Prostate gland (tissue), 2 donors: ENCODE measurements at regions not wholly inside any gene's neighbourhood (a gene's known extent, or its start where the extent isn't known, plus 50 kb on each side); places are given as distances from the start of the nearest gene placed in this dataset.

Experiments
- DNase-seq: peaks from one replicate; pipeline ENCODE4 v3.0.0-alpha.2; 2019; ENCODE audit warnings: low spot score
- H3K27ac ChIP-seq, 2 donors: fragments of 200-600 bp; sonication (generic); 2 replicates each; pipeline ENCODE4 v1.5.1; 2017 to 2019
- H3K27me3 ChIP-seq: fragments of 200-600 bp; sonication (generic); replicated peaks from 2 replicates; pipeline ENCODE4 v1.5.1; 2019; ENCODE audit not compliant: insufficient read depth
- H3K36me3 ChIP-seq, 2 donors: fragments of 200-600 bp; sonication (generic); 1 replicate in 1 of 2; 2 replicates in 1 of 2; pipeline versions ENCODE4 v1.5.1 to v1.8.1; 2017 to 2019
- H3K4me1 ChIP-seq: fragments of 200-600 bp; sonication (generic); replicated peaks from 2 replicates; pipeline ENCODE4 v1.5.1; 2019
- H3K4me3 ChIP-seq, 2 donors: fragments of 200-600 bp; sonication (generic); 2 replicates each; pipeline ENCODE4 v1.5.1; 2017 to 2019
- H3K9me3 ChIP-seq: fragments of 200-600 bp; sonication (generic); 2 replicates; pipeline ENCODE4 v1.5.1; 2017
- CTCF ChIP-seq, 4 experiments: fragments of 200-600 bp in 2 of 4; fragments of 450-650 bp in 2 of 4; sonication (generic) in 2 of 4; IDR thresholded peaks; 1 replicate in 3 of 4; 2 replicates in 1 of 4; pipeline ENCODE4 v1.5.1; 2016 to 2019; ENCODE audit warnings: antibody characterized with exemption in 4 of 4, mild to moderate bottlenecking in 2 of 4, moderate library complexity in 2 of 4
- POLR2A ChIP-seq: fragments of 450-650 bp; IDR thresholded peaks from one replicate; pipeline ENCODE4 v1.6.1; 2016; ENCODE audit warnings: antibody characterized with exemption, mild to moderate bottlenecking
- POLR2AphosphoS5 ChIP-seq: sonication (generic); formaldehyde crosslinking; IDR thresholded peaks from one replicate; pipeline ENCODE4 v1.6.1; 2017; ENCODE audit warnings: antibody characterized with exemption
- WGBS: methylation state at CpG from one replicate; pipeline ENCODE4 v1.1.5; 2018; 5-methylcytosine and 5-hydroxymethylcytosine counted together
- intact Hi-C: fragments of 100-400 bp; cut with DNase I; formaldehyde crosslinking; loops from one replicate; pipeline ENCODE4 v1.14.2; 2022

- intact Hi-C loops = no loop called here
- Histone ChIP-seq H3K36me3 (no peaks in the 10 kb centered on the region), H3K27me3 (no peaks in the 10 kb centered on the region), H3K4me1 (no peaks in the 10 kb centered on the region), H3K27ac (no peak overlapping the region), H3K4me3 (no peak overlapping the region), H3K9me3 (no peaks in the 10 kb centered on the region)
- TF ChIP-seq CTCF (IDR thresholded peaks at IDR 0.05) = no peak
- no peak for TF ChIP-seq POLR2AphosphoS5
- 44% methylated on average over 3 of the region's 3 CpGs for WGBS
- no peak for DNase-seq
Observed at GRCh38 chr20:56715902-56716519, 86.9 kb downstream of the TFAP2C start.

- DNase-seq = no peak
- no peak overlapping the region for H3K4me3 ChIP-seq
- TF ChIP-seq POLR2AphosphoS5 = no peak
- TF ChIP-seq POLR2A = no peak
- no peak for TF ChIP-seq CTCF (IDR thresholded peaks at IDR 0.05)
- H3K36me3 ChIP-seq = no peaks in the 10 kb centered on the region
- intact Hi-C loops = no loop called here
- H3K27me3 ChIP-seq = no peaks in the 10 kb centered on the region
- no peaks in the 10 kb centered on the region for H3K4me1 ChIP-seq
- H3K27ac ChIP-seq = no peak overlapping the region
- 68% methylated on average over 11 of the region's 11 CpGs for WGBS
- H3K9me3 ChIP-seq = no peaks in the 10 kb centered on the region
Observed at GRCh38 chr20:56716806-56717205, 87.7 kb downstream of the TFAP2C start.

GRCh38 chr20:56718816-56719215 lies 89.7 kb downstream of the TFAP2C start:
- intact Hi-C loops = no loop called here

GRCh38 chr20:56720620-56721213 lies 91.6 kb downstream of the TFAP2C start:
- Histone ChIP-seq H3K9me3 (no peaks in the 10 kb centered on the region), H3K4me3 (no peak overlapping the region), H3K36me3 (no peaks in the 10 kb centered on the region), H3K27me3 (no peaks in the 10 kb centered on the region), H3K27ac (no peak overlapping the region), H3K4me1 (no peaks in the 10 kb centered on the region)
- 94% methylated on average over 7 of the region's 7 CpGs for WGBS
- intact Hi-C loops = no loop called here
- TF ChIP-seq POLR2A = no peak
- no peak for TF ChIP-seq CTCF (IDR thresholded peaks at IDR 0.05)
- TF ChIP-seq POLR2AphosphoS5 = no peak
- DNase-seq = no peak

More at GRCh38 chr20:56718816-56719215, 89.7 kb downstream of the TFAP2C start:
- Histone ChIP-seq H3K27me3 (no peaks in the 10 kb centered on the region), H3K9me3 (no peaks in the 10 kb centered on the region), H3K4me3 (no peak overlapping the region), H3K36me3 (no peaks in the 10 kb centered on the region), H3K4me1 (no peaks in the 10 kb centered on the region), H3K27ac (no peak overlapping the region)
- no peak for DNase-seq
- no peak for TF ChIP-seq POLR2AphosphoS5
- no peak for TF ChIP-seq CTCF (IDR thresholded peaks at IDR 0.05)
- TF ChIP-seq POLR2A = no peak
- 80% methylated on average over 2 of the region's 2 CpGs for WGBS

GRCh38 chr20:56722042-56722441 lies 92.9 kb downstream of the TFAP2C start:
- no peaks in the 10 kb centered on the region for H3K27me3 ChIP-seq
- no peaks in the 10 kb centered on the region for H3K9me3 ChIP-seq
- 31% methylated on average over 10 of the region's 10 CpGs for WGBS
- H3K4me3 ChIP-seq = no peak overlapping the region
- H3K36me3 ChIP-seq = no peaks in the 10 kb centered on the region
- intact Hi-C loops = no loop called here
- no peaks in the 10 kb centered on the region for H3K4me1 ChIP-seq
- peak; percentile 45 for DNase-seq
- no peak overlapping the region for H3K27ac ChIP-seq
- TF ChIP-seq POLR2AphosphoS5 (no peak), POLR2A (no peak), CTCF (IDR thresholded peaks at IDR 0.05) (no peak)
